ENCODE measurements at regions not wholly inside any gene's neighbourhood (a gene's known extent, or its start where the extent isn't known, plus 50 kb on each side); places are given as distances from the start of the nearest gene placed in this dataset.

GRCh38 chr18:55847960-55848359, 260.0 kb upstream of the TCF4 start:
- no peak for ATAC-seq (ENCODE audit: low read depth)
- DNase-seq (ENCODE audit: low spot score in 2 of 2): no peak
- Mint-ChIP-seq H3K36me3 (no peaks in the 10 kb centered on the region), H3K27ac (no peak overlapping the region), H3K9me3 (no peaks in the 10 kb centered on the region), H3K27me3 (no peaks in the 10 kb centered on the region), H3K4me3 (no peak overlapping the region), H3K4me1 (no peaks in the 10 kb centered on the region)

- no peak for DNase-seq (ENCODE audit: low spot score in 2 of 2)
- H3K4me1 Mint-ChIP-seq: no peaks in the 10 kb centered on the region
- H3K9me3 Mint-ChIP-seq: peaks cover 4% of the 10 kb centered on the region
- no peak for ATAC-seq (ENCODE audit: low read depth)
- no peak overlapping the region for H3K4me3 Mint-ChIP-seq
- H3K36me3 Mint-ChIP-seq: no peaks in the 10 kb centered on the region
- no peak overlapping the region for H3K27ac Mint-ChIP-seq
- H3K27me3 Mint-ChIP-seq: no peaks in the 10 kb centered on the region
Measured at GRCh38 chr18:55845221-55845620, 257.2 kb upstream of the TCF4 start.

GRCh38 chr18:55844382-55844781, 256.4 kb upstream of the TCF4 start:
- H3K4me3 Mint-ChIP-seq: no peak overlapping the region
- no peaks in the 10 kb centered on the region for H3K4me1 Mint-ChIP-seq
- no peak for DNase-seq (ENCODE audit: low spot score in 2 of 2)
- H3K9me3 Mint-ChIP-seq: peaks cover 4% of the 10 kb centered on the region
- no peaks in the 10 kb centered on the region for H3K27me3 Mint-ChIP-seq
- H3K27ac Mint-ChIP-seq: no peak overlapping the region
- H3K36me3 Mint-ChIP-seq: no peaks in the 10 kb centered on the region
- no peak for ATAC-seq (ENCODE audit: low read depth)

GRCh38 chr18:55841314-55841713, 253.3 kb upstream of the TCF4 start:
- H3K9me3 Mint-ChIP-seq: peaks cover 8% of the 10 kb centered on the region
- no peak overlapping the region for H3K27ac Mint-ChIP-seq
- ATAC-seq (ENCODE audit: low read depth) (no peak), DNase-seq (ENCODE audit: low spot score in 2 of 2) (no peak)
- H3K4me1 Mint-ChIP-seq: peaks cover 3% of the 10 kb centered on the region
- peaks cover 4% of the 10 kb centered on the region for H3K36me3 Mint-ChIP-seq
- no peaks in the 10 kb centered on the region for H3K27me3 Mint-ChIP-seq
- no peak overlapping the region for H3K4me3 Mint-ChIP-seq

GRCh38 chr18:55840601-55841170, 252.7 kb upstream of the TCF4 start:
- Mint-ChIP-seq H3K9me3 (peaks cover 8% of the 10 kb centered on the region), H3K4me1 (peaks cover 3% of the 10 kb centered on the region), H3K36me3 (peaks cover 4% of the 10 kb centered on the region), H3K27ac (no peak overlapping the region), H3K4me3 (no peak overlapping the region), H3K27me3 (no peaks in the 10 kb centered on the region)
- ATAC-seq (ENCODE audit: low read depth) (no peak), DNase-seq (ENCODE audit: low spot score in 2 of 2) (no peak)

- no peak for ATAC-seq (ENCODE audit: low read depth)
- Mint-ChIP-seq H3K36me3 (peaks cover 6% of the 10 kb centered on the region), H3K27ac (no peak overlapping the region), H3K9me3 (peaks cover 10% of the 10 kb centered on the region), H3K4me3 (no peak overlapping the region), H3K4me1 (peaks cover 3% of the 10 kb centered on the region), H3K27me3 (peaks cover 2% of the 10 kb centered on the region)
- DNase-seq (ENCODE audit: low spot score in 2 of 2): no peak
Measured at GRCh38 chr18:55839343-55839742, 251.4 kb upstream of the TCF4 start.

- Mint-ChIP-seq H3K4me3 (no peak overlapping the region), H3K27me3 (peaks cover 2% of the 10 kb centered on the region), H3K27ac (no peak overlapping the region), H3K4me1 (peaks cover 3% of the 10 kb centered on the region), H3K36me3 (peaks cover 6% of the 10 kb centered on the region), H3K9me3 (peaks cover 11% of the 10 kb centered on the region)
- ATAC-seq (ENCODE audit: low read depth) (no peak), DNase-seq (ENCODE audit: low spot score in 2 of 2) (no peak)
Measured at GRCh38 chr18:55838841-55839240, 250.8 kb upstream of the TCF4 start.

GRCh38 chr18:55838319-55838718, 250.3 kb upstream of the TCF4 start:
- no peak overlapping the region for H3K27ac Mint-ChIP-seq
- no peak for ATAC-seq (ENCODE audit: low read depth)
- no peak overlapping the region for H3K4me3 Mint-ChIP-seq
- peaks cover 2% of the 10 kb centered on the region for H3K27me3 Mint-ChIP-seq
- no peak for DNase-seq (ENCODE audit: low spot score in 2 of 2)
- peaks cover 8% of the 10 kb centered on the region for H3K36me3 Mint-ChIP-seq
- peaks cover 3% of the 10 kb centered on the region for H3K4me1 Mint-ChIP-seq
- H3K9me3 Mint-ChIP-seq: peaks cover 11% of the 10 kb centered on the region

GRCh38 chr18:55833543-55833942, 245.6 kb upstream of the TCF4 start:
- ATAC-seq (ENCODE audit: low read depth) (no peak), DNase-seq (ENCODE audit: low spot score in 2 of 2) (no peak)
- H3K4me1 Mint-ChIP-seq: peaks cover 2% of the 10 kb centered on the region
- peaks cover 5% of the 10 kb centered on the region for H3K36me3 Mint-ChIP-seq
- H3K4me3 Mint-ChIP-seq: no peak overlapping the region
- peaks cover 2% of the 10 kb centered on the region for H3K27me3 Mint-ChIP-seq
- no peak overlapping the region for H3K27ac Mint-ChIP-seq
- H3K9me3 Mint-ChIP-seq: peaks cover 7% of the 10 kb centered on the region

- H3K4me1 Mint-ChIP-seq: peaks cover 2% of the 10 kb centered on the region
- no peak for DNase-seq (ENCODE audit: low spot score in 2 of 2)
- peaks cover 4% of the 10 kb centered on the region for H3K36me3 Mint-ChIP-seq
- peaks cover 2% of the 10 kb centered on the region for H3K27me3 Mint-ChIP-seq
- H3K27ac Mint-ChIP-seq: no peak overlapping the region
- no peak overlapping the region for H3K4me3 Mint-ChIP-seq
- peaks cover 2% of the 10 kb centered on the region for H3K9me3 Mint-ChIP-seq
- no peak for ATAC-seq (ENCODE audit: low read depth)
Measured at GRCh38 chr18:55830544-55830943, 242.6 kb upstream of the TCF4 start.

GRCh38 chr18:55821219-55821618, 233.2 kb upstream of the TCF4 start:
- Mint-ChIP-seq H3K4me3 (no peak overlapping the region), H3K9me3 (peaks cover 2% of the 10 kb centered on the region), H3K27ac (no peak overlapping the region), H3K27me3 (no peaks in the 10 kb centered on the region), H3K4me1 (no peaks in the 10 kb centered on the region), H3K36me3 (no peaks in the 10 kb centered on the region)
- no peak for ATAC-seq (ENCODE audit: low read depth)
- no peak for DNase-seq (ENCODE audit: low spot score in 2 of 2)

GRCh38 chr18:55819448-55819847, 231.5 kb upstream of the TCF4 start:
- no peaks in the 10 kb centered on the region for H3K9me3 Mint-ChIP-seq
- no peak overlapping the region for H3K4me3 Mint-ChIP-seq
- ATAC-seq (ENCODE audit: low read depth) (no peak), DNase-seq (ENCODE audit: low spot score in 2 of 2) (no peak)
- H3K36me3 Mint-ChIP-seq: no peaks in the 10 kb centered on the region
- H3K27ac Mint-ChIP-seq: no peak overlapping the region
- no peaks in the 10 kb centered on the region for H3K27me3 Mint-ChIP-seq
- H3K4me1 Mint-ChIP-seq: no peaks in the 10 kb centered on the region

GRCh38 chr18:55818284-55818683, 230.3 kb upstream of the TCF4 start:
- no peaks in the 10 kb centered on the region for H3K9me3 Mint-ChIP-seq
- no peak overlapping the region for H3K27ac Mint-ChIP-seq
- no peak for DNase-seq (ENCODE audit: low spot score in 2 of 2)
- no peak for ATAC-seq (ENCODE audit: low read depth)
- H3K36me3 Mint-ChIP-seq: no peaks in the 10 kb centered on the region
- H3K4me1 Mint-ChIP-seq: no peaks in the 10 kb centered on the region
- H3K4me3 Mint-ChIP-seq: no peak overlapping the region
- no peaks in the 10 kb centered on the region for H3K27me3 Mint-ChIP-seq

- H3K27me3 Mint-ChIP-seq: no peaks in the 10 kb centered on the region
- H3K9me3 Mint-ChIP-seq: no peaks in the 10 kb centered on the region
- H3K4me3 Mint-ChIP-seq: no peak overlapping the region
- no peaks in the 10 kb centered on the region for H3K4me1 Mint-ChIP-seq
- DNase-seq (ENCODE audit: low spot score in 2 of 2) (no peak), ATAC-seq (ENCODE audit: low read depth) (no peak)
- no peak overlapping the region for H3K27ac Mint-ChIP-seq
- no peaks in the 10 kb centered on the region for H3K36me3 Mint-ChIP-seq
Measured at GRCh38 chr18:55811925-55812324, 223.9 kb upstream of the TCF4 start.

GRCh38 chr18:55805666-55806065, 217.7 kb upstream of the TCF4 start:
- DNase-seq (ENCODE audit: low spot score in 2 of 2): no peak
- Mint-ChIP-seq H3K4me1 (no peaks in the 10 kb centered on the region), H3K36me3 (no peaks in the 10 kb centered on the region), H3K27me3 (peaks cover 2% of the 10 kb centered on the region), H3K27ac (no peak overlapping the region), H3K4me3 (no peak overlapping the region), H3K9me3 (peaks cover 4% of the 10 kb centered on the region)
- no peak for ATAC-seq (ENCODE audit: low read depth)

All from memory B cell (primary cell).